Keratinocyte (primary cell): ENCODE measurements at regions not wholly inside any gene's neighbourhood (a gene's known extent, or its start where the extent isn't known, plus 50 kb on each side); places are given as distances from the start of the nearest gene placed in this dataset.

ENCODE experiments used
- DNase-seq: peaks from one replicate; pipeline ENCODE4 v3.0.0-alpha.2; 2011; ENCODE audit warnings: low read depth, missing footprints, low spot score
- FAIRE-seq: peaks from 2 replicates; lab custom pipeline; 2011; peaks lifted over from hg19 to GRCh38; lab: Jason Lieb, UNC
- H2AFZ ChIP-seq: 2 replicates; pipeline ENCODE4 v1.6.0; 2012; ENCODE audit warnings: low read length, control low read depth, inconsistent platforms; ENCODE audit not compliant: control insufficient read depth
- H3K27ac ChIP-seq: 2 replicates; pipeline ENCODE4 v1.5.1; 2011; ENCODE audit warnings: low read length; ENCODE audit not compliant: control insufficient read depth, insufficient read depth
- H3K27me3 ChIP-seq: 3 replicates; pipeline ENCODE4 v1.6.0; 2011; ENCODE audit warnings: low read length; ENCODE audit not compliant: control insufficient read depth, insufficient read depth; ENCODE audit errors: extremely low read depth
- H3K36me3 ChIP-seq, 2 experiments: 2 replicates in 1 of 2; 3 replicates in 1 of 2; pipeline ENCODE4 v1.5.1; 2011; ENCODE audit warnings: low read length in 2 of 2, mild to moderate bottlenecking in 1 of 2; ENCODE audit not compliant: control insufficient read depth in 2 of 2, insufficient read depth in 2 of 2; ENCODE audit errors: extremely low read depth in 1 of 2
- H3K4me1 ChIP-seq: 3 replicates; pipeline ENCODE4 v1.5.1; 2011; ENCODE audit warnings: low read length; ENCODE audit not compliant: control insufficient read depth, insufficient read depth; ENCODE audit errors: extremely low read depth
- H3K4me2 ChIP-seq: 3 replicates; pipeline ENCODE4 v1.6.0; 2011; ENCODE audit warnings: low read depth, low read length; ENCODE audit not compliant: control insufficient read depth, insufficient read depth; ENCODE audit errors: extremely low read depth
- H3K4me3 ChIP-seq, 3 experiments: fragments of 200-600 bp in 1 of 3; sonication (generic) in 1 of 3; 2 replicates in 2 of 3; 3 replicates in 1 of 3; pipeline ENCODE4 v1.5.1; 2011 to 2016; ENCODE audit warnings: low read length in 3 of 3, mild to moderate bottlenecking in 3 of 3, control low read depth in 2 of 3, inconsistent platforms in 1 of 3, low read depth in 1 of 3, mixed read lengths in 1 of 3, mixed run types in 1 of 3, moderate library complexity in 1 of 3; ENCODE audit not compliant: control insufficient read depth in 2 of 3, insufficient read depth in 2 of 3; ENCODE audit errors: extremely low read depth in 1 of 3
- H3K79me2 ChIP-seq: 2 replicates; pipeline ENCODE4 v1.6.0; 2012; ENCODE audit warnings: low read length; ENCODE audit not compliant: control insufficient read depth, insufficient read depth
- H3K9ac ChIP-seq: 3 replicates; pipeline ENCODE4 v1.6.0; 2011; ENCODE audit warnings: low read length; ENCODE audit not compliant: control insufficient read depth, insufficient read depth; ENCODE audit errors: extremely low read depth
- H3K9me1 ChIP-seq: 3 replicates; pipeline ENCODE4 v1.6.0; 2011; ENCODE audit warnings: low read length; ENCODE audit not compliant: control insufficient read depth, insufficient read depth; ENCODE audit errors: extremely low read depth
- H3K9me3 ChIP-seq: 2 replicates; pipeline ENCODE4 v1.5.1; 2012; ENCODE audit warnings: low read depth, low read length; ENCODE audit not compliant: control insufficient read depth
- H4K20me1 ChIP-seq: 3 replicates; pipeline ENCODE4 v1.6.0; 2011; ENCODE audit warnings: low read length; ENCODE audit not compliant: control insufficient read depth, insufficient read depth; ENCODE audit errors: extremely low read depth
- CTCF ChIP-seq, 3 experiments: IDR thresholded peaks in 1 of 3; conservative IDR thresholded peaks in 1 of 3; optimal IDR thresholded peaks in 1 of 3; 2 replicates in 2 of 3; 3 replicates in 1 of 3; pipeline versions ENCODE3 to v1.5.1; 2011; ENCODE audit warnings: low read length in 3 of 3, mild to moderate bottlenecking in 3 of 3, moderate library complexity in 2 of 3, control low read depth in 1 of 3, inconsistent platforms in 1 of 3; ENCODE audit not compliant: insufficient read depth in 2 of 3; ENCODE audit errors: extremely low read depth in 1 of 3
- EZH2 ChIP-seq: IDR thresholded peaks from one replicate; pipeline ENCODE4 v1.6.1; 2012; ENCODE audit warnings: inconsistent platforms, mild to moderate bottlenecking, low read length, moderate library complexity
- dilution Hi-C: fragments of 300-500 bp; cut with MboI; formaldehyde crosslinking; loops from one replicate; pipeline ENCODE4 v1.7.0; 2020; ENCODE audit warnings: low sequenced_read_pairs; ENCODE audit not compliant: extremely low pct_ligation_motif_present
- small RNA-seq, 3 experiments: library from RNA; depleted of rRNA; stranded (forward); fragments of <200 nt; gene quantifications; one replicate each; pipeline ENCODE3, GENCODE V24; 2012; ENCODE audit warnings: low read depth in 3 of 3, low replicate concordance in 1 of 3; ENCODE audit not compliant: insufficient read length in 3 of 3

GRCh38 chr14:35240231-35240630 is 52.0 kb upstream of the PSMA6 start:
- H3K4me3 ChIP-seq: no peak overlapping the region
- H2AFZ ChIP-seq: no peak overlapping the region
- no peak overlapping the region for H3K27ac ChIP-seq
- DNase-seq (no peak), FAIRE-seq (no peak)
- no peaks in the 10 kb centered on the region for H3K9me1 ChIP-seq
- no peak overlapping the region for H3K4me2 ChIP-seq
- H3K79me2 ChIP-seq: no peaks in the 10 kb centered on the region
- peaks cover 0 to 7% of the 10 kb centered on the region in 2 experiments for H3K36me3 ChIP-seq
- H3K27me3 ChIP-seq: no peaks in the 10 kb centered on the region
- no peak overlapping the region for H3K9ac ChIP-seq
- dilution Hi-C loops: no loop called here
- no peaks in the 10 kb centered on the region for H3K4me1 ChIP-seq
- TF ChIP-seq EZH2: no peak
- no peak for TF ChIP-seq CTCF (optimal IDR thresholded peaks at IDR 0.05 in 1 of 3, IDR thresholded peaks at IDR 0.05 in 1 of 3, conservative IDR thresholded peaks at IDR 0.05 in 1 of 3; ENCODE audit: extremely low read depth in 1 of 3, insufficient read depth in 2 of 3, low read length in 3 of 3)
- H4K20me1 ChIP-seq: no peaks in the 10 kb centered on the region
- H3K9me3 ChIP-seq: no peaks in the 10 kb centered on the region

Small RNA genes in the stretch of these regions (small RNA-seq; reads per million reads assigned to genes)
- gene MRPL57P8: 0 reads per million in 3 experiments
